NCI-H2029 (cell line): ENCODE measurements at regions not wholly inside any gene's neighbourhood (a gene's known extent, or its start where the extent isn't known, plus 50 kb on each side); places are given as distances from the start of the nearest gene placed in this dataset.
"Not testable (repeated sequence)": the region's sequence is repeated elsewhere in the genome, so short reads cannot be mapped to it uniquely, and the experiment has no call there.

Experiments used
- DNase-seq: peaks from one replicate; lab custom pipeline; 2025; lab: John Stamatoyannopoulos, UW

DNA sequence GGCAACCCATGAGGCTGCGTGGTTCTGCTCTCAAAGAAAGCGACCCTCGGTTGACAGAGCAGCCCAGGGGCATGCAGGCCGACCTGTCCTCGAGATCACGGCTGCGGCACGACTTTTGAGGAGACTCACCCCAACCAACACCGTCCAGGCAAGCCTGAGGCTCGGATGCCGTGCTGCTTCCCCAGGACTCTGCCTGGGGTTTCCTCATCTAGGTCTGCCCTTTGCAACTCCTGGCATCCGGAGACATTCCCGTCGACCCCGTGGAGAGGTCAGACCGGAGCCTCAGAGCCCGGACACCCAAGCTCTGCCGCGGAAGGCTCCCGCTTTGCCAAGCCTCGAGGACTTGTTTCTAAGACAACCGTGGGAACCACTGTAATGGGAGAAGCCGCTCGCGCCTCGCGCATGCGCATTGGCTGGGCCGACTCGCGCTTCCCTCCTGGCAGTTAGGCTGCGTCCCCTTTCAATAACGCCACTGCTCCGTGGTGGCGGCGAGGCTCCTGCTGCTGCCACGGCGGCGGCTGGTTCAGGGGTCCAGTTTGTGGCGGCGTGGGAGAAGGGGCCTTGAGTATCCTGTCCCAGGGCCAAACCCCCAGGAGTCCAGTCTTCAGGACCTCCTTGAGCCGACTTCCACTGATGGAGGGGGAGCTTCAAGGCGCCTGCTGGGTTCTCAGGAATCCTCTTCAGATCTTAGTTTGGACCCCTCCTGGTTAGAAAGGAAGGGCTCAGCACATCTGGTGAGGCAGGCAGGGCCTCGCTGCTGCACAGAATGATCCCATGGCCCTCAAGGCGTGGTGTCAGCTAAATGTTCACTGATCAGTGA lies 101.7 kb upstream of the ZNF337 start:
- not testable (repeated sequence) for DNase-seq

DNA sequence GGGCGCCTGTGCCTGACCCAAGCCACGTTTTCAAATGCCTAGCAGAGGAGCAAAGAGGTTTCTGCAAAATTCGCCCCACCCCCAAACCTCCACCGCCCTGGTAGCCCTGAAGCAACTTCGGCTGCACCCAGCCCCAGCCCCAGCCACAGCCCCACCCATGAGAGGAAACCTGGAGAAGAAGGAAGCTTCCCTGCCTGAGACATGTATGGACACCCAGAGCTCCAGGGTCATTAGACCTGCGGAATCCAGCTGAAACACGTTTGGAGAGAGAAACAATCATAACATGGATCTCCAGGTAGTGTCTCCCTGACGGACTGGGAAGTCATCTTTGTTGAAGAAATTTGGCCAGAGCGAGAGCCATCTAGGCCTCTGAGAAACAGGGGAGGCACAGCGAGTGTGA lies 100.4 kb upstream of the ZNF337 start:
- not testable (repeated sequence) for DNase-seq

DNA sequence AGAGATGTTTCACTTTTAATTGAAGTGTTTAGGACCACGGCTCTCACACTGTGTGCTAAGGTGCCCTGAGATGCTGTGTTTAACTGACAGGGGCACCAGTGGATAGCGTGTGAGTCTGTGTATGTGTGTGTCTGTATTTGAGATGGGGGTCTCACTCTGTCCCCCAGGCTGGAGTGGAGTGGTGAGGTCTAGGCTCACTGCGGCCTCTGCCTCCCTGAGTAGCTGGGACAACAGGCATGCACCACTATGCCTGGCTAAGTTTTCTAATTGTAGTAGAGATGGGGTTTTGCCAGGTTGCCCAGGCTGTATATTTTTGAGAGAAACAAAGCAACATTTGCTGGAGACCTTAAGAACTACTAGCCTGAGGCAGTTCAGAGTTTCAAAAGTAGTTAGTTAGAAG lies 80.6 kb upstream of the ZNF337 start:
- DNase-seq, result not testable (repeated sequence)

DNA sequence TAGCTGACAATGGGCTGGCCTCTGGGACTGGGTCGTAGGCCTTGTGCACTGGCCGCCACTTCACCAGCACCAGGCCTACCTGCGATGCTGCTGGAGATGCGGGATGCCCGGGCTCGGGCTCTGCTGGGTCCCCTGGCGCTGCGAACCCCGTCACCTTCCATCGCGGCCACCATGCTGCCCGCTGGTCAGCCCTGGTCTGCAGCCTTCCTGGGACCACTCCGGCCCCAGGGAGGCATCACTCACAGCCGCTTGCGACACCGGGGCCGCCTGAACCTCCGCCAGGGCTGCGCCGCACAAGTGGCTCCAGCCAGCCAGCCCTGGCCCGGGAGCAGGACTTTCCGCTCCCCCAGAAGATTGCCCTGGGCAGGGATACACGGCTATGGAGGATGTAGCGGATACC lies 78.1 kb upstream of the ZNF337 start:
- DNase-seq, result not testable (repeated sequence)

DNA sequence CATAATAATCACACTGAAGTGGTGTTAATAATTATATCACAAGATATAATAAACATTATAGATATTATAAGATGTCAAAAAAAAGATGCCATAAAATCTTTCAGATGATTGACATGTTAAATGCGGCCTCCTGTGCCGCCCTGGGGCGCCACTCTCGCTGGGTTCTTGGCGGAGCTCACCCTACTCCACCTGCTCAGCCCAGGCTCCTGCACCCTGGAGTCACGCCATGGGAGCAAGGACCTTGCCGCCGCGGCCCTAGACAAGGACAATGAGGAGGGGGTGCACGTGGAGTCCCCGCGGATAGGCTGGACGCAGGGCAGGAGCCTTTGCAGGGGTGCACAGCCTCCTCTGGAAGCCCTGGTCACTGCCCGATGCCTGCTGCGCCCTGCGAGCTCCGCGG lies 77.5 kb upstream of the ZNF337 start:
- DNase-seq, result not testable (repeated sequence)

DNA sequence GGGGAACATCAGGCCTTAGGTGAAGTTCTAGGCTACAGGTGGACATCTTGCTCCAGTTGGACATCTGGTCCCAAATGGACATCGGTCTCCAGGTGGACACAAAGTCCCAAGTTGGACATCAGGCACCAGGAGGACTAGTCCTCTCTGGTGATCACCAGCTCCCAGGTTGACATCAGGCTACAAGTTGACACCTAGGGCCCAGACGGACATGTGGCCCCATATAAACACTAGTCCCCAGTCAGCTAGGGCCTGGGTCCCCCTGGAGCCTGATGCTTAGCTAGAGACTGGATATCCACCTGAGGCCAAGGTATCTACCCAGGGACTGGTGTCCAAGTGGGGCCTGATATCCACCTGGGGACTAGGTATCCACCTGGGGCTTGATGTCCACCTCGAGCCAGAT lies 75.8 kb upstream of the ZNF337 start:
- not testable (repeated sequence) for DNase-seq

DNA sequence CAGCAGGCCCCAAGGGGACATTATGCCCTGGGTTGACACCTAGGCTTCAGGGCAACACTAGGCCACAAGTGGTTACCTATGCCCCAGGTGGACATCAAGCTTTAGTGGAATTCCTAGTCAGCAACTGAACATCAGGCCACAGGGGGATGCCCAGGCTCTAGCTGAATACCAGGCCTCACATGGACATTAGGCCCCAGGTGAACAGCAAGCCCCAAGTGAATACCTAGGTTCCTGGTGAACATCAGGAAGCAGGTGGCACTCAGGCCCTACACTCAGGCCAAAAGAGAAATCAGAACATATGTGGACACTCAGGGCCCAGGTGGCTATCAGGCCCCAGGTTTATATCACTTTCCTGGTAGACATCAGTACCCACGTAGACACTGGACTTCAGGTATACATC lies 75.2 kb upstream of the ZNF337 start:
- not testable (repeated sequence) for DNase-seq

DNA sequence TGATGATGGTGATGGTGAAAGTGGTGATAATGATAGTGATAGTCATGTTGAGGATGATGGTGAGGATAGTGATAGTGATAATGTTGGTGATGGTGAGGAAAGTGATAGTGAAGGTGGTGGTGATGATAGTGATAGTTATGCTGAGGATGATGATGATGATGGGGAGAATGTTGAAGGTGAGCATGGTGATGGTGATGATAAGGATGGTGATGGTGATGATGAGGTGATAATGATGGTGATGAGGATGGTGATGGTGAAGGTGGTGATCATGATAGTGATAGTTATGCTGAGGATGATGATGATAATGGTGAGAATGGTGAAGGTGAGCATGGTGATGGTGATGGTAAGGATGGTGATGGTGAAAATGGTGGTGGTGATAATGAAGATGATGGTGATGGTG lies 64.9 kb upstream of the ZNF337 start:
- no peak for DNase-seq

DNA sequence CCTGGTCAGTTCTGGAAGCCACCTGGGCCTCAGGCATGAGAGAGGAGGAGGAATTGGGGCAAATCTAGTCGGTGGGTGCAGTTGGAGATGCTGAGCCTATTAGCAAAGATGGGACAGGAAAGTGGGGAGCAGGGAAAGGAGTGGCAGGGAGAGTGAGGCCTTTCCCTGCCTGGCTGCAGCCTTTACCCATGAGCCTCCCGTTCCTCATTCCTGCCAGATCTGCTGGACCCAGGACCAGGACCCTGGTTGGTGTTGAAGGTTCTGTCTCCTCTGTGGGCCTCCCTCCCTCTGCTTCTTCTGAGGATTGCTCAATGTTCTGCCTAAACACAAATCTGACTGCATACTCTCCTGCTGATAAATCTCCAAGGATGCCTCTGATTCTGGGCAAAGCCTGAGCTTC lies 64.4 kb upstream of the ZNF337 start:
- not testable (repeated sequence) for DNase-seq

DNA sequence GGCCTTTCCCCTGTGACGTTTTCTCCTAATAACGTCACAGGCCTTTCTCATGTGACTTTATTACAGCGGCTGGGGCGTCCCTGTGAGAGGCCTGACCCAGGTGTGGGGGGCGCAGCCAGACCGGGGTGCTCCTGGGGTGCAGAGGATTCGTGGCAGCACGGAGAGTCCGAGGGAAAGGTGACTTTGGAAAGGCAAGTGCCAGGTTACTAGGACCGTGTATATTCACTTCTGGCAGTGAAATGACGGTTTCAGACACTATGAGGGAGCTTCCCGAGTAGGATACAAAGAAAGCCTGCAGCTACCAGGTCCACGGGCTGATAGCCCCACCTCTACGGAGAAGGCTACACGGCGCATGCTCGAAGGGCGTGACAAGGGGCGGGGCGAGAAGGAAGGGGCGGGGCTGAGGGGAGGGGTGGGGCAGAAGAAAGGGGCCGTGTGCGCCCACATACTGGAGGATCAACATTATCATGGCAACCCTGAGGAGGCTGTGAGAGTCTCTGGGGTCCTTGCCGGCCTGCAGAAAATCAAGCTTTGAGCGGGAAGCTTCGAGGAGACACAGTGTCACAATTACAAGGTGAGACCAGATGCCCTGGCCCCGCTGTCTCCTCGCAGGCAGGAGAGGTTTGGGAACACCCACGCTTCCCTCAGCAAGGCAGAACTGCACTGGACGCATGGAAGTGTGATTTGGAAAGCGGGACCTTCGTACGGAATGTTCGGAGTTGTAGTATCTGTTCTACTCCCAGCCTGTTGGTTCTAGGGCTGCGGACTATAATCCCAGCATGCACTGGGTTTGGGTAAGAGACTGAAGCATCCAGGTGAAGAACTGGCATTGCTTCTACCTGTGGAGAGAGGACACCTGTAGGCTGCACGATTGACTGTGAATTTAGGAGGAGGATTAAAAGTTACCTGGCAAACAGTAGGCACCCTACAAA lies 54.4 kb upstream of the ZNF337 start:
- peak; percentile 64 for DNase-seq

DNA sequence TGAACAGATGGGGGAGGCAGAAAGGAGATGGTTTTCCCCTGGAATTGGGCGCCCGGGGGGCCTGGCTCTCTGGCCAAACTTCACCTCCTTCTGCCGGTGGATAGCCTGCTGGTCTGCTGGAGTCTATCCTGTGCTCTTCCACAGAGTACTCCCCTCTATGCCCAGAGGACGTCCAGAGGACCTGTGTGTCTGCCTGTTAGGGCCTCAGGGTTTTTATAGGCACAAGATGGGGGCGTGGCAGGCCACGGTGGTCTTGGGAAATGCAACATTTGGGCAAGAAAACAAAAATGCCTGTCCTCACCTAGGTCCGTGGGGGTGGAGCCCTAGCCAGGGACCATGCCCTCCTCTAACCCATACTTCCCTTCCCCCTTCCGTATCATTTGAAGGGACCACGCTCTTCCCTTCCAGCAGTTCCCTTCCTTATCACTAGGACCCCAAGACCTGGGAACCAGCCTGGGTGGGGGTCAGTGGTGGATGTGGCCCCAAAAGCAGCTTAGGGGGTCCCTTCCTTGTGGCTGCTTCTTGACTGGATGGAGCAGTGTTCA lies 53.6 kb upstream of the ZNF337 start:
- DNase-seq, result no peak

DNA sequence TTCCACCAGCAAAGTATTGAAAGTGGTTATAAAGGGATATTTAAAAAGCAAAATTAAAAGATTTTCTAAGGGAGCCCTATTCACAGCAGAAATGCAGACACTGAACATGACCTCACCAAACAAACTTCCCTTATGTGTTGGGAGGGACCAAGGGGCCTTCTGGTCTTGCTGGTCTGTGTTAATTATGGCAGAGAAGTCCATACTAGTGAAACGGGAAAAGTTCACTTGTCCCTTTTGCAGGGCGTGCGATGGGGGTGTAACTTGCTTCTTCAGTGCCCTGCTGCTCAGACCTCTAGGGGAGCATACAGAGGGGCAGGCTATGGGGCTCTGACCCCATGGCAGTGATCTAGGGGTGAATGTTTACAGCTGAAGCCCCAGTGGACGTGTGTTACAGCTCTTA lies 53.0 kb upstream of the ZNF337 start:
- DNase-seq, result no peak
